ENCODE measurements at regions not wholly inside any gene's neighbourhood (a gene's known extent, or its start where the extent isn't known, plus 50 kb on each side); places are given as distances from the start of the nearest gene placed in this dataset.
"Not testable (repeated sequence)": the region's sequence is repeated elsewhere in the genome, so short reads cannot be mapped to it uniquely, and the experiment has no call there.

DNA sequence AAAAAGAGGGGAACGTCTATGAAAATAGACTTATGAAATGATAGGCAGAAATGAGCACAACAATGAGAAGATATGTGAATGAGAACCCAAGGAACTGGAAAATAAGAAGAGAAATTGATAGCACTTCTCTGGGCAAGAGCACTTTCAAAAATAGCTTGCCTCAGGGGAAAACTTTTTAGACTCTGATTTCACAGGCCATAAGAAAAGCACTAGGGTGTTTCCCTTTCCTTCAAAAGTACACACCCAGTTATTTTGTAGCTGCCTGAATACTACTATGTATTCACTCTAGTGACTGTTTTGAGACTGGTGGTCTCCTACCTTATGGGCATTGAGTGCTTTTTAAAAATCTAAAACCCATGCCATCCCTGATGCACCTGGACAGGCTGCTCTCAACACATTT, 172.3 kb upstream of the SOX6 start:
- DNase-seq: no peak

DNA sequence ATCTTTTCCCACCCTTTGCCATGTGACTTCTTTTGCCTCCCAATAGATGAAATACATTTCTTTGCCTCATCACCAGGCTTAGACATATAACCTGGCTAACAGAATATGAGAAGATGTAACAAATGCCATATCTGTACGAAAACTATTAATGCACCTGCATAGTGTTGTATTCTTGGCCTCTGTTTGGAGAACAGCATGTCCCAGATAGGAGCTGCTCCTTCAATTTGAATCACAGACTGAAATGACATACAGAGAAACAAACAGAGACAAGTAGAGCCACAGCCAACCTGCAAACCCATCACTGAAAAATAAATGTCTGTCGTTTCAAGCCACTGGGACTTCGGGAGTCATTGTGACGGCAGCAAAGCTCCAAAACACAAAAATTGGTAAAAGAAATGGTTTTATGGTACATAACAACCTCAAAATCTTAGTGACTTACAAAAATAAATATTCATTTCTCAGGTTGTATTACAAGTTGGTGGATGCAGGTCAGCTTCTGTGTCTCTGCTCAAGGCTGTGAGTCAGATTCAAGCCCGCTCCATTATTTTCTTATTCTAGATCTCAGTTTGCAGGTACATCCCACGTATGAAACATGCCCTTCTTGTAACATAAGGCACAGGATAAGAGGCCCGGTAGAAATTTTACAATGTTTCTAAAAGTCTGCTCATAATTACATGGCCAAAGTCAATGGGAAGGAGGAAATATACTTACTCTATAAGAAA, 171.3 kb upstream of the SOX6 start:
- no peak for DNase-seq

DNA sequence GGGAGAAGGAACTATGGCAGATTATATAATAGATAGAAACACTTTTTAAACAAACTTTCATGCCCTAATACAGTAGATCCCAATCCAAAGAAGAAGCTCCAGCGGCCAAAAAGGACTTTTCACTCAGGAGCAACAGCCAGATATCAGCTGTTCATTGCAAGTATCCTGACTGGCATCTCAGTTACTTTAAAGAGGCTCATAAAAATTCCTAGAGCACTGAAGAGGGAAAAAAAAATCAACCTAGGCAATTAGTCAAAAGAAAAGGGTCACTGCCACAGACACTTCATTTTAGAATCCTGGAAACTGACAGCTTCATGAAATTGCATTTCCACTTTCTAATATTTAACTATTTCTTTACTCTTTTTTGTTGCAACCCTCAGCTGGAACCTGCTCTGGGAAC, 170.6 kb upstream of the SOX6 start:
- no peak for DNase-seq

DNA sequence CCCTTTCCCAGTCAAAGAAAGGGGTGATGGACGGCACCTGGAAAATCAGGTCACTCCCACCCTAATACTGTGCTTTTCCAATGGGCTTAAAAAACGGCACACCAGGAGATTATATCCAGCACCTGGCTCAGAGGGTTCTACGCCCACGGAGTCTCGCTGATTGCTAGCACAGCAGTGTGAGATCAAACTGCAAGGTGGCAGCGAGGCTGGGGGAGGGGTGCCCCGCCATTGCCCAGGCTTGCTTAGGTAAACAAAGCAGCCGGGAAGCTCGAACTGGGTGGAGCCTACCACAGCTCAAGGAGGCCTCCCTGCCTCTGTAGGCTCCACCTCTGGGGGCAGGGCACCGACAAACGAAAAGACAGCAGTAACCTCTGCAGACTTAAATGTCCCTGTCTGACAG, 164.4 kb upstream of the SOX6 start:
- not testable (repeated sequence) for DNase-seq

DNA sequence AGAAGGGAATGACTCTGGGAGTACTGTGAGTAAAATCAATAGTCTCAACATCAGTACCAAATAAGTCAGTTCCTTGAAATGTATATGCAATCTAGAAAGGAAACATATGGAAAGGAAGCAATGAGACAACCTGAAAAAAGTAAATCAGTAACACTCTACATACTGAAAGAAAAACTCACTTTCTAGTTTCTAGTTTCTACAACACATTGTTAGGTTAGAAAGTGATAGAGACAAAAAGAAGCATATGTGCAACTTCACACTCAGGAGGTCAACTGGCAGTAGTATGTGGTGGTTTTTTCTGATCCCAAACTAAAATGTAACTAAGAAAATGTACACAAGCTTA, 156.5 kb upstream of the SOX6 start:
- DNase-seq: no peak

DNA sequence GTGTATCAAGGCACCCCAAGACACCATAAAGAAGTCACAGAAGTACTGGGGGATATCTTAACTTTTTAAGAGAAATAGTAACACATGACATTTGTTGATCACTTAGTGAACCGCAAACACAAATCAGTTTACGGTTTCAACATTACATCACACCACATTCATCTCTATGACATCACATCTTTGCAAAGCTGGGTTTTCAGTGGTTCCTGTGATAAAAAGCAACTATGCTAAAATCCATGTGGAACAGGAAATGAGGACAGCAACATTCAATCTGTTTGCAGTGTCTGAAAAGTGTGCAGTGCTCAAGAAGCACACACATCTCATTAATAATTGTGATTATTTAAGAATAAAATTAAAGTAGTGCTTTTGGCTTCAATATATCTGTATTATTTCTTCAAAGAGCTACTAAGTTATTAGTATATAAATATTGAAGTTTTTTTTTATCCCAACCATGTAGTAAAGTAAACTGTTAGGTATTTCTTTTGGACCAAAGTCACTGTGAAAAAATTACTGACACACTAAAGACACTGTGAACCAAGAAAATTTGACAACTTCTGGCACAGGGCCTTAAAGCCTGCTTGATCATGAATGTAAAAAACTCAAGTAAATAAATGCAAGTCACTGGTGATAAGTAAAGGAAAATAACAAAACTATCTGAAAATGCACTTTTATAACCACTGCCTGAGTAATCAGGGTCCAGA, 156.0 kb upstream of the SOX6 start:
- peak; percentile 12 for DNase-seq

DNA sequence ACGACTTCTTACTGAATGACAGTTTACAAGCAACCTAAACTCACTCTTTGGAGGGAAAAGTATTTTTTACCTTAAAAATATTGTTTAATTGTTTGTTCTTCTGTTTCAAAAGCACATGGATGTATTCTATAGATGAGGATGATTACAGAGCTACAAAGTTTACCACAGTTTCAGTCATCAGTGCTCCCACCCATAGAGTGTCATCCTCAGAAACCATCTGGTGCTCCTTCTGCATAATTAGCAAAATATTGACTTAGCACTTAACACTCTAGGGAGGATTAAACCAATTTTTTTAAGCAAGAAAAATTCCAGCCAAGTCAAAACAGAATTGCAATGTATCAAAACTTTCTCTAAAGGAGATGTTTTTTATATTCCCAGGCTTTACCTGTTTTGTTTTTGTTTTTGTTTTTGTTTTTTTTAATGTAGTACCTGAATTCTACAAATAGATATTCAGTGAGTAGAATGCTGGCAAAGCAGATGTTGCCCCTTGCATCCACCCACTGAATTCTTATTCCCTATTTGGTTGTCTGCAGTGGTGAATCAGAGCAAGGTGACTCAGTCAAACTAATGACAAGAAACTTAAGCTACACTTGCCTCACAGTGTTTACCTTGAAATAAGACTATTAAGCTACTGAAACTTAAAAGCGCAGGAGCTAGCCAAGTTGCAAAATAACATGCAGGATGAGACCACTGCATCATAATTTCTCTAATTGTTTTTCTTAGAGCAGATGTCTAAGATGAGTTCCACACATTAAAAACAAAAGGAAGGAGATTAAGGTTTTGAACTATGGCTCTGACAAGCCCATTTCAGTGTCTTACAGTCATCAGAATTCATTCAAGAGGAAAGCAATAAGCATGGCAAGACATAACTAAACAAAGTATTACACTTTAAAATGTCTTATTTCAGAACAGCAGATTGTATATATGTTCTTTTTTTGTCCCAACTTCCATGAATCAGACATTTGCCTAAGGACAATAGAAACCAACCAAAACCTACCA, 155.1 kb upstream of the SOX6 start:
- DNase-seq: peak; percentile 80

DNA sequence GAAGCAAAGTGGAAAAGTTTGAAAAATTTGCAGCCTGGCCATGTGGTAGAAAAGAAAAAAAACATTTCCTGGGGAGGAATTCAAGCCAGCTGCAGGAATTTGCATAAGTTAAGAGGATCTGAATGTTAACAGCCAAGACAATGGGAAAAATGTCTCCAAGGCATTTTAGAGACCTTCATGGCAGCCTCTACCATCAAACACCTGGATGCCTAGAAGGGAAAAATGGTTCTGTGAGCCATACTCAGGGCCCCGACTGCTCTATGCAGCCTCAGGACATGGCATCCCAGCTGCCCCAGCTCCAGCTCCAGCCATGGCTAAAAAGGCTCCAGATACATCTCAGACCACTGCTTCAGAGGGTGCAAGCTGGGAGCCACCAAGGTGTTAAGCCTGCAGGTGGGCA, 149.1 kb upstream of the SOX6 start:
- no peak for DNase-seq

DNA sequence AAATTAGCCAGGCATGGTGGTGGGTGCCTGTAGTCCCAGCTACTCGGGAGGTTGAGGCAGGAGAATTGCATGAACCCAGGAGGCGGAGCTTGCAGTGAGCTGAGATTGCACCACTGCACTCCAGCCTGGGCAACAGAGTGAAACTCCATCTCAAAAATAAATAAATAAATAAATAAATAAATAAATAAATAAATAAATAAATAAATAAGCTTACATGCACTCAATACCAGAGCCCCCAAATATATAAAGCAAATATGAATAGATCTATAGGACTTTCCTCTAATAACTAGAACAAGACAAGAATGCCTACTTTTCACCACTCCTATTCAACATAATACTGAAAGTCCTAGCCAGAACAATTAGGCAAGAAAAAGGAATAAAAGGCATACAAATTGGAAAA, 147.5 kb upstream of the SOX6 start:
- DNase-seq: not testable (repeated sequence)

DNA sequence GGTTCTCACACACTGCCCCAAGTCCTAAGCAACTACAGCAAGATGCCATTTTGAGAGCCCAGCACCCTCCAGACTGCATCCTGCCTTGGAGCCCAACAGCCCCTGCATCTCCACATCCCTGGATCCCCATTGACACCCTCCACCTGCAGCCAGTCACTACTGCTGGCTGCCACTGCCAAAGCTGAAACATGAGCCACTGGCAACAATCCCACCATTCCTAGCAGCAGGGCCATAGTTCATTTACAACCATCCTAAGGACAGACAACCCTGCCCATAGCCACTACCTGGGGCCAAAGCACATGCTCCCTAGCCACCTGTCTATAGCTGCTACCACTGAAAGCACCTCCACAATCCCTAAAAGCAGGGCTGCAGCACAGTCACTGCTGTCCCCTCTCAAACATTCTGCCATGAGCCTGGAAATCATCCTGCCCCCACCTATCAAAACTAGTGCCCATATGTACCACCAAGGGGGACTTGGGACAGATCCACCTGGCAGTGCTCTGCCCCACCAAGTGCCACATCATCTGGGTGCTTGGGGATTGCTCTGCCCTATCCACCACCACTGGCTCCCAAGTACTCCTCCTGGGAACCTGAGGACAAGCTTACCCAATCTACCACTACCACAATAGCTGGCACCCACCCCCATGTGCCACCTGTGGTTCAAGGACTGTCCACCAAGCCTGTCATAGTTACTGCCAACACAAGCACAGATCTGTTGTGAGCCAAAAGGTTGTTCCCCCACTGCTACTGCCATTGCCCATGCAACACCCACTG, 138.8 kb upstream of the SOX6 start:
- DNase-seq: no peak

DNA sequence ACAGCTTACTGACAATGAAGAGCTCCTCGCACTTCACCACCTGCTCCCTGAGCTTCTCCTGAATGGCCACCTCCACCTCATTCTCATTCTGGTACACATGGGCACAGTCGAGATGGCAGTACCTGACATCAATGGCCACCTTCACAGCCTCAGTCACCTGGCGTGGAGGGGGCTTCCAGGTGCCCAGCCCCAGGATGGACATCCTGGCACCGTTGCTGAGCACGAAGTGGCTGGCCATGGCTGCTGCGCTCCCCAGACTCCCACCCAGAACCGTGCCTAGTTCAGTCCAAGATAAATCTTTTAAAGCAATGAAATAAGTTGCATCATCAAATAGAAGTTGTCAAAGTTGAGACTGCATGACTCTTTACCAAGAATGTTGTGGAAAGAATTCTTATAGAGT, 128.1 kb upstream of the SOX6 start:
- no peak for DNase-seq

DNA sequence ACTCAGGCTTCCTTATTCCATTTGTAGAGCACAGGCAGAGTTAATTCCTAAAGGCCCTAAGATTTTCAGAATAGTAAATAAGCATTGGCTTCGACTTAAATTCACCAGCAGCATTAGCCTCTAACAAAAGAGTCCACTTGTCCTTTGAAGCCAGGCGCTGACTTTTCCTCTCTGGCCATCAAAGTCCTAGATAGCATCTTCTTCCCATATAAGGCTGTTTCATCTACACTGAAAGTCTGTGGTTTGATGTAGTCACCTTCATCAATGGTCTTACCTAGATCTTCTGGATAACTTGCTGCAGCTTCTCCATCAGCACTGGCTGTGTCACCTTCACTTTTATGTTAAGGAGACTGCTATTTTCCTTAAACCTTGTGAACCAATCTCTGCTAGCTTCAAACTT, 118.3 kb upstream of the SOX6 start:
- DNase-seq: no peak

DNA sequence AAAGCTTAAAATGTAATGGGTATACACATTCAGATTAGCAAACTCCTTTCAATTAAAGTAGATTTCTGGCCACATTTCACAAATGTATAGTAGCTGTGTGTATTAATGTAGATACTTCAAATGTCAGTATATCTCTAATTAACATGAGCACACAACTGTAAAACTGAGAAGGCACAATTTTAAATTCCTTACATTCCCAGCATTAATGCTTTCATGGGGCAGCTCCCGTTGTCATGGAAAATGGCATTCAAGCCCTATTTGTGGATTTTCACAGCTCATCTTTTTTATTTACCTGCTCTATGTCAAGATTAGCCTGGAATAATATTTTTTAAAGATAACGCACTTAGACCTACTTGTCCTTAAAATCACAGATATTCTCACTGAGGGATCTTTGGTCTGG, 113.6 kb upstream of the SOX6 start:
- DNase-seq: peak; percentile 9

DNA sequence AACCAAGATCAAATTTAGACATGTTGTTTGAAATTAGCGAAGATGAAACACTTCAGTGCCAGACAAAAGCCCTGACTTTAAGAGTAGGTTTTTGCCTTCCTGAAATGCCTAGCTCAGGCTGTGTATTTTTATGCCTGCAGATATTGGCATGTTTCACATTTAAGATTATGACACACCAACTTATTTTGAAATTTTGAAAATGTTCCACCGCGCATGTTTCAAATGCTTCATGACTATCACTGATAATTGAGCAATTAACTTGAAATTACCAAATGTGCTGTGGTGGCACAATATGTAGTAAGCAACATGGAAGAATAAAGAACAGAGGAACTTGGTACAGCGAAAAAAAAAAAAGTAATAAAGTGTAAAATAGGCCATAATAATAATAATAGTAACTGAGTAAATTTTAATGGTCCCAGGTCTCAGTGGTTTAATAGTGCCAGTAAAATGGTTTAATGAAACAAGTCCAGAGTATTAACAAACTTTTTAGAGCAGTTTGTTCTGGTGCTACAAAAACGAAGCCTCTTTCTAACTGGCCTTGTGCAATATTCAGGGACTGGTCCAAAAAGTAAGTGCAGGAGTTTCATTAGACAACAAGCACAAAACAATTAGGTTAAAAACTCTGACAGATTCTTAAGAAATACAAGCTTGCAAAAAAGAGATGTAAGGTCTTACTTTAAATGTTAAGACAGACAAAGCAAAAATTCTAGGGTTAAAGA, 112.5 kb upstream of the SOX6 start:
- DNase-seq: no peak

DNA sequence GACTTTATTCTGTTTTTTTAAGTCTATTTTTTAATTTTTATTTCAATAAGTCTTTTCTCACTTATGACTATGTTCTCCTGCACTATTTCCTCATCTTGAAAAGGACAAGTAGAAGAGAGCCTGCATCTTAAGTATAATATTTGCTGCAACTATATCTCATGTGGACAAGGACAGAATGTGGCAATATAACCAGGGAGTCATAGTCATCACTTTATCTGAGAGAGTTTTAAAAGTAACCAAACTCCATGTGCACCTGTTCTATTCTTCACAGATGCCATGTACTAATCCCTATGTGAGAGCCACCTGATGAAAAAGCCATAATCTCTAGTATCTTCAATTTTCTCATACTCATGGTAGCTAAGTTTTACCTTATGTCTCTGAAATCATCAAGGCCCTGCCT, 104.2 kb upstream of the SOX6 start:
- no peak for DNase-seq

DNA sequence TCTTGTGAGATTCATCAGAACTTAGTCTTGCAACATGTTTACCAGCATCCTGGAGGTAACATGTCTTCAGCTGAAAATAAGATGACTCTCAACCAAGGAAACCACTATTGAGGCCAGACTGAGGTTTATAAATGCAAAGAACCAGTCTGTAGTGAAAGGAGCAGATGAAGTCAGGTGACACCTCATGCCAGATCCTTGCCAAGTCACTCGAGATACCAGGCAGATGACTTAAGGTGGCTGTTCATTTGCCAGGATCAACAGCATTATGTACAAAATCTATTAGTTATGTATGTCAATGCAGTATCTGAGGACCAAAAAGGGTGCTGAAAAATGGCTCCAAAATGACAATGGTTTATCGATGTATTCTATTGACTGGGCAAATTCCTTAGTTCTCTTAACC, 100.0 kb upstream of the SOX6 start:
- DNase-seq: no peak

DNA sequence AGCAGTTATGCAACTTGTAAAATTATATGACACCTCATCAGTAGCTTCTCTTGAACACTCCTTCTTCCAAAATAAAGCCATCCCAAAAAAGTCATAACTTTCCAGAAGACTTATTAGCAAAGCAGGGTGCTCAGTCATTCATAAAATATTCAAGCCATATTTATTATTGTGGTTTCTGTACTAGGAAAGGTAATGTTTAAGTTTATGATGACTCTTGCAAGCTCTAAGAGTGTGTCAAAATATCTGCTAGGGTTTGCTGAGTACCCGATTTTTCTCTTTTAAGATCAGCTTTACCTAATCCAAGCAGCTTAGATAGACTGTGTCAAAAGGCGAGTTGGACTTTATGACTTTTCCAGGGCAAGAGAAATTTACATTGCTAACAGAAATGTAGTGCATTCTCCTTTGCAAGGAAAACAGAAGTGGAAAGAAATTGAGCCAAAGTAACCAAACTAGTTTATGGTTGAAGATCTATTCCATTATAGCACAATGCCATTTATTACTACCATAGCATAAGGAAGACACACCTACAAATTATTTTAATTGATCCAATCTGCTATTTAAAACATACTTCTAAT, 98.0 kb upstream of the SOX6 start:
- peak; percentile 45 for DNase-seq

DNA sequence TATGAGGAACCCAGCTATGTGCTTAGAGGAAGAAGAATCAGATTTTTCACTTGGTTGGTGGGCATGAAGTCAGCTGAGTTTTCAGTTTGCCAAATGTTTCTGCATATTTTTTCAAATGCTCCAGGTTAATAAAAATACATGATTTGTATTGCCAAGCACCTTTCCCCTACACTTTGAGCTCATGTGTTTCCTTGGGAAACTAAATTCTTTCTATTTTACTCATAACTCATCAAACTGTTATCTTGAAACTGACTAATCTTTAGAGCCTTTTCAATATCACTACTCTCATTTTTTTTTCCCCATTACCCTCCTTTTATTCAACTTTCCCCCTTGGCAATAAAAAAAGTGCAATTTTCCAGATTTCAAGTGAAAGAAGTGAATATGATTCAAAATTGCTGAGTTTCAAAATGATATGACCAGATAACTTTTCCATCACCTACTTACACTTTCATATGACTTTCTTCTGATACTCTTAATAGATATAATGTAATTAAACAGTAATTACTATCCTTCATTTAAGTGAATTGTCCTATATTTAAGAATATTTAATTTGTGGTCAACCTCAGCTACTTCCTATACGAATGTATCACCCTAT, 91.9 kb upstream of the SOX6 start:
- no peak for DNase-seq

DNA sequence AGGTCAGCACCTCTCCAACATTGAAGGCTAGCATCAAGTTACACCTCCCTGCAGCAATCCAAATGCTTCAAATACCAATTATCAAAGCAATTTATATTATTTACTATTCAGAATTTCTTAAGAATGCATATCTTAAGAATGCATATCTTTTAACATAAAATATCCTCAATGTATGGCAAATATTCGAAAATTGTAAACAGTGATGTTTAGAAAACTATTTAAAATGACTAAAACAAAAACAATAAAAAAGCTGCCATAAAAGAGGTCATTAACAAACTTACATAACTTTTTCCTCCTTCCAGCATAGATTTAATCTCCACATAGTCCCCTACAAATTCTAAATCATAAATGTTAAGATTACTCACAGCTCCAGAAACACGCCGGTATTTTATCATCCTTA, 85.1 kb upstream of the SOX6 start:
- DNase-seq: no peak

DNA sequence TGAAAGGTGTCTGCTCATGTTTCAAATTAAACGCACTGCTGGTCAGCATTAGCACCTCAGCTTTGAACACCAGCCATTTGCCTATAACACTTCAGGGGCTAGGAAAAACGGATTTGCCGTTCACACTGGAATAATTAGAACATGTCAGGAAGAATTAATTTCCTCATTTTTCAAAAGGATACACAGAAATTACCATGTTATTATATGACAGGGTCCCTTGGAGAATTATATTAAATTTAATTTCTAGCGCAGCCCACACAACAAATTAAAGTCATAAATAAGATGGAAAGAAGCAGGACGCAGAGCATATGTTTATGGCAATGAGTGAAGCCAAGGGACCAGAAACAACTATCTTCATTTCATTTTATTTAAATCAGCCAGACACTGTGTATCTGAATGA, 83.8 kb upstream of the SOX6 start:
- DNase-seq: no peak

DNA sequence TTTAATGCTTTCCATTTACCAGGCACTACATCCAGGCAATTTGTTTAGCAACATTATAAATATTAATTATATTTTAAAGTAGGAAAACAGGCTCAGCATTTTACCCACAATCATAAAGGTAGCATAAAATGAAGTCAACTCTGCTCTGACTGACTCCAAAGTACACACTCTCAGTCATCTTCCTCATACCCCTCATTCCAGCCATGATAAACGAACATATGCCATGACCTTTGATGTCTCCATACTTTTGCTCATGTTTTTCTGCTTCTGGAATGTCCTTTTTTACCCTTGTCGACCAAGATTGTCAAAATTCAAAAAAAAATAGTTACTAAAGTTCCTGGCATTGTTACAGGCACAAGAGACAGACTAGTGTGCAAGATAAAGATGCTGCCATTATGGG, 77.7 kb upstream of the SOX6 start:
- DNase-seq: peak; percentile 12

Data from fibroblast of skin of abdomen (primary cell).